Sigmoid colon (tissue), 6 donors: ENCODE measurements at regions not wholly inside any gene's neighbourhood (a gene's known extent, or its start where the extent isn't known, plus 50 kb on each side); places are given as distances from the start of the nearest gene placed in this dataset.
"Not testable (repeated sequence)": the region's sequence is repeated elsewhere in the genome, so short reads cannot be mapped to it uniquely, and the experiment has no call there.

ENCODE experiments used
- DNase-seq: peaks from one replicate; pipeline ENCODE4 v3.0.0-alpha.2; 2019
- H3K27ac ChIP-seq, 4 donors: fragments of 200-600 bp; sonication (generic); one replicate each; pipeline ENCODE4 v1.5.1; 2016 to 2019; ENCODE audit warnings: mild to moderate bottlenecking in 1 of 4
- H3K27me3 ChIP-seq, 3 donors: fragments of 200-600 bp; sonication (generic); one replicate each; pipeline ENCODE4 v1.5.1; 2019; ENCODE audit warnings: mild to moderate bottlenecking in 1 of 3
- H3K36me3 ChIP-seq, 4 donors: fragments of 200-600 bp; sonication (generic); one replicate each; pipeline ENCODE4 v1.5.1; 2016 to 2019
- H3K4me1 ChIP-seq, 4 donors: fragments of 200-600 bp; sonication (generic); one replicate each; pipeline ENCODE4 v1.5.1; 2017 to 2019
- H3K4me3 ChIP-seq, 4 donors: fragments of 200-600 bp; sonication (generic); one replicate each; pipeline ENCODE4 v1.5.1; 2017 to 2019; ENCODE audit warnings: mild to moderate bottlenecking in 2 of 4, moderate library complexity in 1 of 4
- H3K9me3 ChIP-seq, 4 donors: fragments of 200-600 bp in 3 of 4; sonication (generic) in 3 of 4; one replicate each; pipeline versions ENCODE4 v1.5.1 to v1.6.1; 2013 to 2019
- CTCF ChIP-seq, 4 experiments: fragments of 450-650 bp in 3 of 4; fragments of 200-600 bp in 1 of 4; IDR thresholded peaks; one replicate each; pipeline ENCODE4 v1.5.1; 2016 to 2019; ENCODE audit warnings: antibody characterized with exemption in 4 of 4, mild to moderate bottlenecking in 3 of 4, moderate library complexity in 2 of 4
- EP300 ChIP-seq, 4 donors: sonication (generic); formaldehyde crosslinking; IDR thresholded peaks; one replicate each; pipeline ENCODE4 v1.6.1; 2017; ENCODE audit warnings: antibody characterized with exemption in 4 of 4
- POLR2A ChIP-seq, 2 donors: fragments of 450-650 bp; IDR thresholded peaks; one replicate each; pipeline ENCODE4 v1.6.1; 2016; ENCODE audit warnings: antibody characterized with exemption in 2 of 2, mild to moderate bottlenecking in 2 of 2, moderate library complexity in 2 of 2
- POLR2AphosphoS5 ChIP-seq, 4 donors: sonication (generic); formaldehyde crosslinking; IDR thresholded peaks; one replicate each; pipeline ENCODE4 v1.6.1; 2017; ENCODE audit warnings: antibody characterized with exemption in 4 of 4
- WGBS, 2 donors: extraction: QIAGEN DNeasy Blood & Tissue Kit; methylation state at CpG; one replicate each; pipeline ENCODE4 v1.1.7; 2013; 5-methylcytosine and 5-hydroxymethylcytosine counted together
- intact Hi-C: fragments of 100-400 bp; cut with DNase I; formaldehyde crosslinking; loops from one replicate; pipeline ENCODE4 v1.15.1; 2023
- donor health status: healthy with polysubstance abuse.
- donor health status: healthy.

DNA sequence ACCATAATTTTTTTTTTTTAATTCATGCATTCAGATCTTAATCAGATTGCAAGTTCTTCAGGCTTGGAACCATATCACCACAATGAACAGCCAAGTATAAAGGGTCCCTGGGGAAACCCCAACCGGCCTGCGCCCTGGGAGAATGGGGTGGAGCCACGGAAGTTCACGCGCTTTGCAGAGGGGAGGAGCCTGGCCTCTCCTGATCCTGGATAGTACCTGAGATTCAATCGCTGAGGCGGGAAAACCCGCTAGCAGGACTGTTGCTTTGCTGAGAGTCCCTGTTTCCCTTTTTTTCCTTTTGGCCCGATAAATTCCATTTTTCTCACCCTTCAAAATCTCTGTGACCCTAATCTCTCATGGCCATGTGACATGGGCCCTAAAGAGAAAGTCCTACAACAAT, 385.1 kb downstream of the IRS2 start:
- Histone ChIP-seq H3K9me3 (no peaks in the 10 kb centered on the region), H3K4me1 (no peaks in the 10 kb centered on the region), H3K36me3 (no peaks in the 10 kb centered on the region), H3K4me3 (no peak overlapping the region), H3K27ac (no peak overlapping the region), H3K27me3 (no peaks in the 10 kb centered on the region)
- no peak for DNase-seq
- TF ChIP-seq CTCF (IDR thresholded peaks at IDR 0.05) (no peak), POLR2A (IDR thresholded peaks at IDR 0.05) (no peak), POLR2AphosphoS5 (IDR thresholded peaks at IDR 0.05) (no peak), EP300 (IDR thresholded peaks at IDR 0.05) (no peak)
- intact Hi-C loops, result no loop called here
- WGBS, 2 donors, result 82 to 97% methylated on average over 9 of the region's 9 CpGs

- H3K4me3 ChIP-seq, result no peak overlapping the region
- WGBS, 2 donors, result 87 to 95% methylated on average over 11 of the region's 11 CpGs
- no peaks in the 10 kb centered on the region for H3K27me3 ChIP-seq
- H3K36me3 ChIP-seq, result no peaks in the 10 kb centered on the region
- no peak for TF ChIP-seq POLR2AphosphoS5 (IDR thresholded peaks at IDR 0.05)
- no peak for TF ChIP-seq EP300 (IDR thresholded peaks at IDR 0.05)
- no peak for TF ChIP-seq POLR2A (IDR thresholded peaks at IDR 0.05)
- no peak for TF ChIP-seq CTCF (IDR thresholded peaks at IDR 0.05)
- intact Hi-C loops, result no loop called here
- H3K9me3 ChIP-seq, result no peaks in the 10 kb centered on the region
- no peak overlapping the region for H3K27ac ChIP-seq
- no peak for DNase-seq
- no peaks in the 10 kb centered on the region for H3K4me1 ChIP-seq
These were observed 385.6 kb downstream of the IRS2 start for GRCh38 chr13:109400624-109401257.

DNA sequence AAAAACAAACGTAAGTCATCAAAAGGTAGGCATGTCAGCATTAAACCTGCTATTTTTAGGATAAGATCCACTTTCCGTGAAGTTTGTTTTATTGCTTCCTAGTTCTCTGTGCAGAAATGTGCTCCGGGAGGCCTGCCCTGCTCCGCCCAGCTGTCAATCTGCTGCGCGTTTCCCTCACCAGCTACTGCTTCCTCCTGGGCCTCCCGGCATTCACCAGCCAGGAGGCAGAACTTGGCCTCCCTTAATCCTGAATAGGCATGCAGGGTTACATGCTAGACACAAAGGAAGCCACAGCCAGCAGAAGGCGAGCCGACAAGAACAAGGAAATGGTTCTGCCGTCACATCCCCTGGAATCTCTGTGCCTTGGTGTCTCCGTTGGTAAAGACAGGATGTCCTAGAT, 386.2 kb downstream of the IRS2 start:
- H3K4me3 ChIP-seq, result no peak overlapping the region
- H3K27me3 ChIP-seq, result no peaks in the 10 kb centered on the region
- TF ChIP-seq CTCF (IDR thresholded peaks at IDR 0.05) (no peak), POLR2A (IDR thresholded peaks at IDR 0.05) (no peak)
- intact Hi-C loops, result no loop called here
- DNase-seq, result no peak
- H3K36me3 ChIP-seq, result no peaks in the 10 kb centered on the region
- no peaks in the 10 kb centered on the region for H3K9me3 ChIP-seq
- no peak overlapping the region for H3K27ac ChIP-seq
- no peaks in the 10 kb centered on the region for H3K4me1 ChIP-seq
- 43 to 44% methylated on average over 11 of the region's 11 CpGs for WGBS, 2 donors

DNA sequence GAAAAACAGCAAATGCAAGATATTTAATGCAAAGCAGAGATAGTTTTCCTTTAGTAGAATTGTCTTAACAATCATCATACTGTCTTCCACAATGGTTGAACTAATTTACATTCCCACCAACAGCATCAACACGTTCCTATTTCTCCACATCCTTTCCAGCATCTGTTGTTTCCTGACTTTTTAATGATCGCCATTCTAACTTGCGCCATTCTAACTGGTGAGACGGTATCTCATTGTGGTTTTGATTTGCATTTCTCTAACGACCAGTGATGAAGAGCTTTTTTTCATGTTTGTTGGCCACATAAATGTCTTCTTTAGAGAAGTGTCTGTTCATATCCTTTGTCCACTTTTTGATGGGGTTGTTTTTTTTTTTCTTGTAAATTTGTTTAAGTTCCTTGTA, 388.3 kb downstream of the IRS2 start:
- H3K9me3 ChIP-seq, H3K4me3 ChIP-seq, intact Hi-C loops, H3K36me3 ChIP-seq, H3K4me1 ChIP-seq, H3K27ac ChIP-seq, DNase-seq, H3K27me3 ChIP-seq: not testable (repeated sequence)
- 82 to 84% methylated on average over 5 of the region's 5 CpGs for WGBS, 2 donors

- H3K4me1 ChIP-seq, result no peaks in the 10 kb centered on the region
- no peak for DNase-seq
- H3K4me3 ChIP-seq, result no peak overlapping the region
- H3K27me3 ChIP-seq, result no peaks in the 10 kb centered on the region
- intact Hi-C loops, result no loop called here
- no peaks in the 10 kb centered on the region for H3K36me3 ChIP-seq
- 91% methylated on average over 3 of the region's 3 CpGs for WGBS, 2 donors
- H3K9me3 ChIP-seq, result no peaks in the 10 kb centered on the region
- TF ChIP-seq POLR2A (IDR thresholded peaks at IDR 0.05) (no peak), EP300 (IDR thresholded peaks at IDR 0.05) (no peak), POLR2AphosphoS5 (IDR thresholded peaks at IDR 0.05) (no peak), CTCF (IDR thresholded peaks at IDR 0.05) (no peak)
- no peak overlapping the region for H3K27ac ChIP-seq
These were observed 389.1 kb downstream of the IRS2 start for GRCh38 chr13:109397285-109397684.
